ENCODE measurements at regions not wholly inside any gene's neighbourhood (a gene's known extent, or its start where the extent isn't known, plus 50 kb on each side); places are given as distances from the start of the nearest gene placed in this dataset.

- 77 to 98% methylated on average over 2 of the region's 2 CpGs for WGBS, 2 donors
Measured at GRCh38 chr10:78728176-78728575, 340.6 kb upstream of the ZMIZ1 start.

GRCh38 chr10:78729366-78729765, 339.4 kb upstream of the ZMIZ1 start:
- 97 to 98% methylated on average over 8 of the region's 8 CpGs for WGBS, 2 donors
- no peak for DNase-seq

More at GRCh38 chr10:78728176-78728575, 340.6 kb upstream of the ZMIZ1 start:
- no peaks in the 10 kb centered on the region for H3K36me3 ChIP-seq (ENCODE audit: control insufficient read depth in 4 of 4, insufficient read depth in 4 of 4, low read length in 4 of 4)
- ATAC-seq (ENCODE audit: insufficient read depth, low FRiP score) (no peak), DNase-seq (no peak)
- H3K4me3 ChIP-seq: no peak overlapping the region
- H3K27ac ChIP-seq (ENCODE audit: low read depth in 1 of 2, low read length in 1 of 2): peak overlapping the region in 1 of 2 donors; percentile 87
- peaks cover 0 to 5% (median 0%) of the 10 kb centered on the region in 5 donors for H3K4me1 ChIP-seq (ENCODE audit: control insufficient read depth in 5 of 5, insufficient read depth in 5 of 5, low read length in 5 of 5)
- H3K27me3 ChIP-seq (ENCODE audit: control insufficient read depth in 3 of 3, insufficient read depth in 3 of 3, low read length in 2 of 3): no peaks in the 10 kb centered on the region
- no peak for TF ChIP-seq CTCF (IDR thresholded peaks at IDR 0.05; ENCODE audit: control extremely low read depth, extremely low read depth)
- no peak overlapping the region for H3K9ac ChIP-seq (ENCODE audit: insufficient read depth in 1 of 2, low read length in 2 of 2)
- no peaks in the 10 kb centered on the region for H3K9me3 ChIP-seq (ENCODE audit: control insufficient read depth in 4 of 4, insufficient read depth in 3 of 4, low read length in 3 of 4)

GRCh38 chr10:78729800-78730199, 339.0 kb upstream of the ZMIZ1 start:
- no peaks in the 10 kb centered on the region for H3K27me3 ChIP-seq (ENCODE audit: control insufficient read depth in 3 of 3, insufficient read depth in 3 of 3, low read length in 2 of 3)
- H3K4me1 ChIP-seq (ENCODE audit: control insufficient read depth in 5 of 5, insufficient read depth in 5 of 5, low read length in 5 of 5): peaks cover 0 to 5% (median 0%) of the 10 kb centered on the region in 5 donors
- H3K9me3 ChIP-seq (ENCODE audit: control insufficient read depth in 4 of 4, insufficient read depth in 3 of 4, low read length in 3 of 4): no peaks in the 10 kb centered on the region
- WGBS, 2 donors: 37 to 38% methylated on average over 2 of the region's 2 CpGs
- H3K9ac ChIP-seq (ENCODE audit: insufficient read depth in 1 of 2, low read length in 2 of 2): no peak overlapping the region
- ATAC-seq (ENCODE audit: insufficient read depth, low FRiP score): no peak
- no peak for TF ChIP-seq CTCF (IDR thresholded peaks at IDR 0.05; ENCODE audit: control extremely low read depth, extremely low read depth)
- H3K36me3 ChIP-seq (ENCODE audit: control insufficient read depth in 4 of 4, insufficient read depth in 4 of 4, low read length in 4 of 4): no peaks in the 10 kb centered on the region
- no peak overlapping the region for H3K27ac ChIP-seq (ENCODE audit: low read depth in 1 of 2, low read length in 1 of 2)
- no peak for DNase-seq
- no peak overlapping the region for H3K4me3 ChIP-seq

More at GRCh38 chr10:78729366-78729765, 339.4 kb upstream of the ZMIZ1 start:
- H3K27me3 ChIP-seq (ENCODE audit: control insufficient read depth in 3 of 3, insufficient read depth in 3 of 3, low read length in 2 of 3): no peaks in the 10 kb centered on the region
- no peaks in the 10 kb centered on the region for H3K9me3 ChIP-seq (ENCODE audit: control insufficient read depth in 4 of 4, insufficient read depth in 3 of 4, low read length in 3 of 4)
- no peak overlapping the region for H3K27ac ChIP-seq (ENCODE audit: low read depth in 1 of 2, low read length in 1 of 2)
- no peak overlapping the region for H3K4me3 ChIP-seq
- no peak overlapping the region for H3K9ac ChIP-seq (ENCODE audit: insufficient read depth in 1 of 2, low read length in 2 of 2)
- ATAC-seq (ENCODE audit: insufficient read depth, low FRiP score): no peak
- TF ChIP-seq CTCF (IDR thresholded peaks at IDR 0.05; ENCODE audit: control extremely low read depth, extremely low read depth): no peak
- H3K4me1 ChIP-seq (ENCODE audit: control insufficient read depth in 5 of 5, insufficient read depth in 5 of 5, low read length in 5 of 5): peaks cover 0 to 5% (median 0%) of the 10 kb centered on the region in 5 donors
- no peaks in the 10 kb centered on the region for H3K36me3 ChIP-seq (ENCODE audit: control insufficient read depth in 4 of 4, insufficient read depth in 4 of 4, low read length in 4 of 4)

GRCh38 chr10:78730754-78731153, 338.0 kb upstream of the ZMIZ1 start:
- 90 to 95% methylated on average over 8 of the region's 8 CpGs for WGBS, 2 donors
- ATAC-seq (ENCODE audit: insufficient read depth, low FRiP score) (no peak), DNase-seq (no peak)
- Histone ChIP-seq H3K4me1 (ENCODE audit: control insufficient read depth in 5 of 5, insufficient read depth in 5 of 5, low read length in 5 of 5) (peaks cover 0 to 5% (median 0%) of the 10 kb centered on the region in 5 donors), H3K4me3 (no peak overlapping the region), H3K36me3 (ENCODE audit: control insufficient read depth in 4 of 4, insufficient read depth in 4 of 4, low read length in 4 of 4) (no peaks in the 10 kb centered on the region), H3K27me3 (ENCODE audit: control insufficient read depth in 3 of 3, insufficient read depth in 3 of 3, low read length in 2 of 3) (no peaks in the 10 kb centered on the region), H3K9ac (ENCODE audit: insufficient read depth in 1 of 2, low read length in 2 of 2) (no peak overlapping the region), H3K27ac (ENCODE audit: low read depth in 1 of 2, low read length in 1 of 2) (no peak overlapping the region), H3K9me3 (ENCODE audit: control insufficient read depth in 4 of 4, insufficient read depth in 3 of 4, low read length in 3 of 4) (no peaks in the 10 kb centered on the region)
- TF ChIP-seq CTCF (IDR thresholded peaks at IDR 0.05; ENCODE audit: control extremely low read depth, extremely low read depth): no peak

Measured in lung (tissue), 11 donors.